Panc1 (cell line): ENCODE measurements at regions not wholly inside any gene's neighbourhood (a gene's known extent, or its start where the extent isn't known, plus 50 kb on each side); places are given as distances from the start of the nearest gene placed in this dataset.

Experiments
- ATAC-seq: fragments of 200-7000 bp; cut with Tn5 transposase; 2 replicates; pipeline ENCODE4 v1.9.1; 2020; ENCODE audit warnings: mild to moderate bottlenecking, moderate library complexity
- BruUV-seq: library from RNA; stranded (reverse); fragments of 400-500 nt; replicated peaks from 2 replicates; lab custom pipeline; 2021; lab: Mats Ljungman, UMichigan
- CTCF ChIA-PET: fragments of 300-600 bp; sonication (Branson Sonifier 250); formaldehyde crosslinking; loops from one replicate; lab custom pipeline; 2022; ENCODE audit warnings: antibody characterized with exemption; lab: Charles Lee
- POLR2A ChIA-PET: fragments of 300-600 bp; sonication (Branson Sonifier 250); formaldehyde crosslinking; loops from one replicate; lab custom pipeline; 2022; ENCODE audit warnings: antibody characterized with exemption; lab: Charles Lee
- DNase-seq: peaks from one replicate; pipeline ENCODE4 v3.0.0-alpha.2; 2010; ENCODE audit warnings: low read depth, low spot score
- H3K27ac ChIP-seq: 2 replicates; pipeline ENCODE4 v1.5.1; 2011; ENCODE audit warnings: mild to moderate bottlenecking, low read length, inconsistent platforms
- H3K27me3 ChIP-seq: fragments of 200-500 bp; sonication (Bioruptor generic); 2 replicates; pipeline ENCODE4 v1.6.0; 2014; ENCODE audit warnings: low read length, inconsistent platforms; ENCODE audit not compliant: control insufficient read depth, insufficient read depth
- H3K36me3 ChIP-seq: fragments of 200-500 bp; sonication (Bioruptor generic); 2 replicates; pipeline ENCODE4 v1.5.1; 2014; ENCODE audit warnings: inconsistent platforms, mild to moderate bottlenecking, low read length, moderate library complexity; ENCODE audit not compliant: control insufficient read depth, insufficient read depth
- H3K4me1 ChIP-seq: 2 replicates; pipeline ENCODE4 v1.5.1; 2011; ENCODE audit warnings: inconsistent platforms, mild to moderate bottlenecking, low read length, moderate library complexity; ENCODE audit not compliant: control insufficient read depth, insufficient read depth
- H3K4me3 ChIP-seq, 2 experiments: 2 replicates each; pipeline ENCODE4 v1.5.1; 2011 to 2012; ENCODE audit warnings: low read depth in 2 of 2, low read length in 2 of 2, mild to moderate bottlenecking in 2 of 2, inconsistent platforms in 1 of 2, moderate library complexity in 1 of 2
- H3K9me3 ChIP-seq: fragments of 200-500 bp; sonication (Bioruptor generic); 2 replicates; pipeline ENCODE4 v1.5.1; 2014; ENCODE audit warnings: low read depth, mild to moderate bottlenecking, inconsistent platforms, low read length, moderate library complexity; ENCODE audit not compliant: control insufficient read depth, insufficient read depth
- CTCF ChIP-seq: fragments of 450-650 bp; IDR thresholded peaks from 2 replicates; pipeline ENCODE4 v1.5.1; 2017; ENCODE audit warnings: mild to moderate bottlenecking
- POLR2AphosphoS5 ChIP-seq: IDR thresholded peaks from 2 replicates; pipeline ENCODE4 v1.6.1; 2012; ENCODE audit warnings: mild to moderate bottlenecking, low read depth, low read length, moderate library complexity
- SIN3A ChIP-seq: IDR thresholded peaks from 2 replicates; pipeline ENCODE4 v1.6.1; 2012; ENCODE audit warnings: low read depth, mild to moderate bottlenecking, low read length, moderate library complexity, borderline replicate concordance; ENCODE audit not compliant: insufficient read depth
- TCF7L2 ChIP-seq: IDR thresholded peaks from 2 replicates; pipeline ENCODE4 v1.6.1; 2011; ENCODE audit warnings: mild to moderate bottlenecking, low read depth, low read length, inconsistent platforms
- in situ Hi-C: cut with HindIII; loops from 2 replicates; pipeline ENCODE4 v1.10.0; 2016; ENCODE audit warnings: low sequenced_read_pairs, low pct_unique_long_range_greater_than_20kb
- intact Hi-C: fragments of 100-400 bp; cut with micrococcal nuclease; formaldehyde crosslinking; loops from one replicate; pipeline ENCODE4 v1.10.0; 2022; ENCODE audit not compliant: unreplicated experiment
- TF ChIP-seq, protein P1 (sequence below), 2 experiments: IDR thresholded peaks; 2 replicates each; pipeline ENCODE4 v1.6.1; 2011 to 2012; ENCODE audit warnings: low read depth in 2 of 2, control low read depth in 1 of 2, low read length in 1 of 2, mild to moderate bottlenecking in 1 of 2, moderate library complexity in 1 of 2; ENCODE audit not compliant: insufficient read depth in 1 of 2

GRCh38 chr12:94077209-94077608, 71.2 kb upstream of the PLXNC1 start:
- CTCF ChIA-PET: no interaction called here
- Histone ChIP-seq H3K27me3 (no peaks in the 10 kb centered on the region), H3K9me3 (no peaks in the 10 kb centered on the region), H3K4me3 (no peak overlapping the region), H3K4me1 (no peaks in the 10 kb centered on the region), H3K36me3 (no peaks in the 10 kb centered on the region), H3K27ac (no peak overlapping the region)
- BruUV-seq: no TSS peak
- intact Hi-C loops: no loop called here
- POLR2A ChIA-PET: no interaction called here
- in situ Hi-C loops: no loop called here
- no peak for DNase-seq
- TF ChIP-seq, protein P1, sequence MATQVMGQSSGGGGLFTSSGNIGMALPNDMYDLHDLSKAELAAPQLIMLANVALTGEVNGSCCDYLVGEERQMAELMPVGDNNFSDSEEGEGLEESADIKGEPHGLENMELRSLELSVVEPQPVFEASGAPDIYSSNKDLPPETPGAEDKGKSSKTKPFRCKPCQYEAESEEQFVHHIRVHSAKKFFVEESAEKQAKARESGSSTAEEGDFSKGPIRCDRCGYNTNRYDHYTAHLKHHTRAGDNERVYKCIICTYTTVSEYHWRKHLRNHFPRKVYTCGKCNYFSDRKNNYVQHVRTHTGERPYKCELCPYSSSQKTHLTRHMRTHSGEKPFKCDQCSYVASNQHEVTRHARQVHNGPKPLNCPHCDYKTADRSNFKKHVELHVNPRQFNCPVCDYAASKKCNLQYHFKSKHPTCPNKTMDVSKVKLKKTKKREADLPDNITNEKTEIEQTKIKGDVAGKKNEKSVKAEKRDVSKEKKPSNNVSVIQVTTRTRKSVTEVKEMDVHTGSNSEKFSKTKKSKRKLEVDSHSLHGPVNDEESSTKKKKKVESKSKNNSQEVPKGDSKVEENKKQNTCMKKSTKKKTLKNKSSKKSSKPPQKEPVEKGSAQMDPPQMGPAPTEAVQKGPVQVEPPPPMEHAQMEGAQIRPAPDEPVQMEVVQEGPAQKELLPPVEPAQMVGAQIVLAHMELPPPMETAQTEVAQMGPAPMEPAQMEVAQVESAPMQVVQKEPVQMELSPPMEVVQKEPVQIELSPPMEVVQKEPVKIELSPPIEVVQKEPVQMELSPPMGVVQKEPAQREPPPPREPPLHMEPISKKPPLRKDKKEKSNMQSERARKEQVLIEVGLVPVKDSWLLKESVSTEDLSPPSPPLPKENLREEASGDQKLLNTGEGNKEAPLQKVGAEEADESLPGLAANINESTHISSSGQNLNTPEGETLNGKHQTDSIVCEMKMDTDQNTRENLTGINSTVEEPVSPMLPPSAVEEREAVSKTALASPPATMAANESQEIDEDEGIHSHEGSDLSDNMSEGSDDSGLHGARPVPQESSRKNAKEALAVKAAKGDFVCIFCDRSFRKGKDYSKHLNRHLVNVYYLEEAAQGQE (IDR thresholded peaks at IDR 0.05; ENCODE audit: insufficient read depth in 1 of 2, low read depth in 2 of 2, low read length in 1 of 2): no peak
- TF ChIP-seq TCF7L2: no peak
- TF ChIP-seq SIN3A: no peak
- TF ChIP-seq CTCF: no peak
- no peak for TF ChIP-seq POLR2AphosphoS5
- ATAC-seq: no peak

DNA sequence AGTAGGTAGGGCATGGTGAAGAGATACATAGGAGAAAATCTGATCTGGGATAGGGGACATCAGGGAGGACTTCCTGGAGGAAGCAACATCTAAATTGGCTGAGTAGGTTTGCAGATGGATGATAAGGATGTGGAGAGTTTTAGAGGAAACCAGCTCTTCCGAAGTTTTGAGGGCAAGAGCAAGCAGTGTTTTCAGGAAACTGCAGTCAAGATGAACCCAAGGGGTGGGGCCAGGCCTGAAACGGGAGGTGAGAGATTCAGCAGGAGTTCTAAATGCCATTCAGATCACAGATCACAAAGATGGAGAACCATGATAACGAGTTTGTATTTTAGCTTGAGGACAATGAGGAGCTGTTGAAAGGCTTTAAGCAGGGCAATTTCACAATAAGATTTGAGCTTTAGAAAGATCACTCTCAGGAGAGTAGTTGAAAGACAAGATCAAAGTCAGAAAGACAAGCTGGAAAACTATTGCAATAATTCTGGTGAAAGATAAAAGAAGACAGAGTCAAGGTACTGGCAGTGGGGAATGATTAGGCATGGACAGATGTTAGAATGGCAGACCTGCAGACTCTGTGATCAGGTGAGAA, 70.1 kb upstream of the PLXNC1 start:
- CTCF ChIA-PET: no interaction called here
- H3K27ac ChIP-seq: no peak overlapping the region
- H3K27me3 ChIP-seq: no peaks in the 10 kb centered on the region
- no peak for ATAC-seq
- no peaks in the 10 kb centered on the region for H3K9me3 ChIP-seq
- in situ Hi-C loops (no loop called here), intact Hi-C loops (no loop called here)
- no peaks in the 10 kb centered on the region for H3K36me3 ChIP-seq
- POLR2A ChIA-PET: no interaction called here
- TF ChIP-seq SIN3A (no peak), CTCF (no peak), POLR2AphosphoS5 (no peak), TCF7L2 (no peak)
- TF ChIP-seq, protein P1 (IDR thresholded peaks at IDR 0.05; ENCODE audit: insufficient read depth in 1 of 2, low read depth in 2 of 2, low read length in 1 of 2): no peak
- no peak overlapping the region for H3K4me3 ChIP-seq
- no peak for DNase-seq
- H3K4me1 ChIP-seq: no peaks in the 10 kb centered on the region
- no TSS peak for BruUV-seq
